GM12891 (cell line): ENCODE measurements at regions not wholly inside any gene's neighbourhood (a gene's known extent, or its start where the extent isn't known, plus 50 kb on each side); places are given as distances from the start of the nearest gene placed in this dataset.

Experiments
- POLR2A ChIP-seq: IDR thresholded peaks from 2 replicates; pipeline ENCODE4 v1.6.1; 2011; ENCODE audit warnings: low read depth, low read length, control low read depth
- POLR2AphosphoS5 ChIP-seq: IDR thresholded peaks from 2 replicates; pipeline ENCODE4 v1.6.1; 2011; ENCODE audit warnings: low read depth, low read length, control low read depth
- TAF1 ChIP-seq: IDR thresholded peaks from 2 replicates; pipeline ENCODE4 v1.6.1; 2011; ENCODE audit warnings: low read depth, low read length, control low read depth

GRCh38 chr14:48954446-48954845 is 631.7 kb downstream of the RPS29 start:
- TF ChIP-seq TAF1 (no peak), POLR2AphosphoS5 (no peak), POLR2A (no peak)
